ENCODE measurements at regions not wholly inside any gene's neighbourhood (a gene's known extent, or its start where the extent isn't known, plus 50 kb on each side); places are given as distances from the start of the nearest gene placed in this dataset.

GRCh38 chr2:215644233-215644897 lies 208.5 kb upstream of the FN1 start:
- CTCF ChIA-PET = no interaction called here
- Histone ChIP-seq H3K4me3 (ENCODE audit: low read depth in 2 of 2, low read length in 2 of 2) (no peak overlapping the region), H3K27me3 (ENCODE audit: control insufficient read depth, insufficient read depth, low read length) (no peaks in the 10 kb centered on the region), H3K27ac (ENCODE audit: low read length) (no peak overlapping the region), H3K36me3 (ENCODE audit: control insufficient read depth, insufficient read depth, low read length) (no peaks in the 10 kb centered on the region), H3K9me3 (ENCODE audit: control insufficient read depth, insufficient read depth, low read depth, low read length) (no peaks in the 10 kb centered on the region), H3K4me1 (ENCODE audit: control insufficient read depth, insufficient read depth, low read length) (no peaks in the 10 kb centered on the region)
- in situ Hi-C loops (cut with HindIII; ENCODE audit: low pct_unique_long_range_greater_than_20kb, low sequenced_read_pairs) = no loop called here
- POLR2A ChIA-PET = no interaction called here
- BruUV-seq (replicated peaks) = no TSS peak
- ATAC-seq (no peak), DNase-seq (ENCODE audit: low read depth, low spot score) (no peak)
- no peak for TF ChIP-seq SIN3A (IDR thresholded peaks at IDR 0.05; ENCODE audit: borderline replicate concordance, insufficient read depth, low read depth, low read length)
- TF ChIP-seq REST (IDR thresholded peaks at IDR 0.05; ENCODE audit: insufficient read depth in 1 of 2, low read depth in 2 of 2, low read length in 1 of 2) = no peak
- intact Hi-C loops (cut with micrococcal nuclease; ENCODE audit: unreplicated experiment) = no loop called here

DNA sequence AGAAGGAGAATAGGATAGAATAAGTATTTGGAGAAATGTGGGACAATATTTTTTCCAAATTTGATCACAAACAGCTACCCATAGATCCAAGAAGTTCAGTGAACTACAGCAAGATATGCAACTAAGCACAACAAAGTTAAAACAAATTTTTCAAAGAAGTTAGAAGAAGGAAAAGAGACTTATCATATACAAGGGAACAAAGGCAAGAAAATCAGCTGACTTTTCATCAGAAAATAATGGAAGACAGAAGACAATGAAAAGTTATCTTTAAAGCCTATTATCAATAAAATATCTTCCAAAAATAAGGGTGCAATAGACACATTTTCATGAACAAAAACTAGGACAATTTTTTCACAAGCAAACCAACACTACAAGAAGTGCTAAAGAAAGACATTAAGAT lies 202.8 kb upstream of the FN1 start:
- Histone ChIP-seq H3K36me3 (ENCODE audit: control insufficient read depth, insufficient read depth, low read length) (no peaks in the 10 kb centered on the region), H3K4me1 (ENCODE audit: control insufficient read depth, insufficient read depth, low read length) (no peaks in the 10 kb centered on the region), H3K27me3 (ENCODE audit: control insufficient read depth, insufficient read depth, low read length) (no peaks in the 10 kb centered on the region), H3K27ac (ENCODE audit: low read length) (no peak overlapping the region), H3K4me3 (ENCODE audit: low read depth in 2 of 2, low read length in 2 of 2) (no peak overlapping the region), H3K9me3 (ENCODE audit: control insufficient read depth, insufficient read depth, low read depth, low read length) (no peaks in the 10 kb centered on the region)
- ATAC-seq = no peak
- TF ChIP-seq TCF7L2 (IDR thresholded peaks at IDR 0.05; ENCODE audit: low read depth, low read length) = no peak
- no peak for TF ChIP-seq POLR2AphosphoS5 (IDR thresholded peaks at IDR 0.05; ENCODE audit: low read depth, low read length)
- TF ChIP-seq CTCF (IDR thresholded peaks at IDR 0.05) = no peak
- no peak for TF ChIP-seq REST (IDR thresholded peaks at IDR 0.05; ENCODE audit: insufficient read depth in 1 of 2, low read depth in 2 of 2, low read length in 1 of 2)
- TF ChIP-seq SIN3A (IDR thresholded peaks at IDR 0.05; ENCODE audit: borderline replicate concordance, insufficient read depth, low read depth, low read length) = no peak
- no TSS peak for BruUV-seq (replicated peaks)
- DNase-seq (ENCODE audit: low read depth, low spot score) = no peak
- ChIA-PET CTCF (no interaction called here), POLR2A (no interaction called here)
- intact Hi-C loops (cut with micrococcal nuclease; ENCODE audit: unreplicated experiment) (no loop called here), in situ Hi-C loops (cut with HindIII; ENCODE audit: low pct_unique_long_range_greater_than_20kb, low sequenced_read_pairs) (no loop called here)
